GM20000 (cell line): ENCODE measurements at regions not wholly inside any gene's neighbourhood (a gene's known extent, or its start where the extent isn't known, plus 50 kb on each side); places are given as distances from the start of the nearest gene placed in this dataset.

Experiments used
- DNase-seq: peaks from one replicate; pipeline ENCODE4 v3.0.0; 2012; ENCODE audit warnings: low spot score
- TF ChIP-seq, protein P1 (sequence below): IDR thresholded peaks from 2 replicates; pipeline ENCODE4 v1.5.1; 2012; ENCODE audit warnings: mild to moderate bottlenecking, control low read depth; ENCODE audit errors: extremely low read depth, missing control alignments

DNA sequence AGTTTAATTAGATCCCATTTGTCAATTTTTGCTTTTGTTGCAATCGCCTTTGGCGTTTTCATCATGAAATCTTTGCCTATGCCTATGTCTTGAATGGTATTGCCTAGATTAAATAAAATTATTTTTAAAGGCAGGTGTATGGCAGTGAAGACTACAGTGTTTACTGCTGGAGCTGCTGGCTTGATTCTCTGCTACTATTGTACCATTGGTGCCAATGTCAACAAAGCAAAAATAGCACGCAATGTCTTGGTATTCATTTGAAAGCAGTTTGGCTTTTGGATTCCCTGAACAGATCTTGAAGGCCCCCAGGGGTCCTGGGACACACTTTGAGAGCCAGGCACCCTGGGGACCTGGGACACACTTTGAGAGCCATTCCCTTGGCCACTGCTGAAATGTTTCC, 125.4 kb upstream of the ACKR3 start:
- no peak for DNase-seq
- TF ChIP-seq, protein P1, sequence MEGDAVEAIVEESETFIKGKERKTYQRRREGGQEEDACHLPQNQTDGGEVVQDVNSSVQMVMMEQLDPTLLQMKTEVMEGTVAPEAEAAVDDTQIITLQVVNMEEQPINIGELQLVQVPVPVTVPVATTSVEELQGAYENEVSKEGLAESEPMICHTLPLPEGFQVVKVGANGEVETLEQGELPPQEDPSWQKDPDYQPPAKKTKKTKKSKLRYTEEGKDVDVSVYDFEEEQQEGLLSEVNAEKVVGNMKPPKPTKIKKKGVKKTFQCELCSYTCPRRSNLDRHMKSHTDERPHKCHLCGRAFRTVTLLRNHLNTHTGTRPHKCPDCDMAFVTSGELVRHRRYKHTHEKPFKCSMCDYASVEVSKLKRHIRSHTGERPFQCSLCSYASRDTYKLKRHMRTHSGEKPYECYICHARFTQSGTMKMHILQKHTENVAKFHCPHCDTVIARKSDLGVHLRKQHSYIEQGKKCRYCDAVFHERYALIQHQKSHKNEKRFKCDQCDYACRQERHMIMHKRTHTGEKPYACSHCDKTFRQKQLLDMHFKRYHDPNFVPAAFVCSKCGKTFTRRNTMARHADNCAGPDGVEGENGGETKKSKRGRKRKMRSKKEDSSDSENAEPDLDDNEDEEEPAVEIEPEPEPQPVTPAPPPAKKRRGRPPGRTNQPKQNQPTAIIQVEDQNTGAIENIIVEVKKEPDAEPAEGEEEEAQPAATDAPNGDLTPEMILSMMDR: no peak

DNA sequence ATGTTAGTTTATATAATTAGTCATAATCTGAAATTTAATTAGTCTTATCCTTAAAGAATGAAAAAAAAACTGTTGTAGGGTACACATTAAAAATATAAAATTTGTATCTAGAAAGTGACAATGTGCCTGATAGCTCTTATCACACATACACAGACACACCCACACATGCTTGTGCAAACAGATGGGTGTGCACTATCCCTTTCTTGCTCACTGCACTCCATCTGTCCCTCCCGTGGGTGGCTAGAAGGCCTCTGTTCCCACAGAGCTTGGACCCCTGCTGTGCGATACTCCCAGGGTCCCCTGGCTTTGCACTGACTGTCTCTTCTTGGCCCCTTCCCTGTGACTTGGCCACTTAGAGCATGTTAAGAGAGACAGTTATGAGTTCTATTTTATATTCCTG, 123.9 kb upstream of the ACKR3 start:
- TF ChIP-seq, protein P1: no peak
- no peak for DNase-seq

GRCh38 chr2:236446521-236446920, 123.1 kb upstream of the ACKR3 start:
- DNase-seq: no peak
- TF ChIP-seq, protein P1: no peak

GRCh38 chr2:236449167-236449761, 120.4 kb upstream of the ACKR3 start:
- TF ChIP-seq, protein P1: no peak

GRCh38 chr2:236452238-236452637, 117.4 kb upstream of the ACKR3 start:
- DNase-seq: no peak
- TF ChIP-seq, protein P1: no peak

More at GRCh38 chr2:236449167-236449761, 120.4 kb upstream of the ACKR3 start:
- no peak for DNase-seq

- DNase-seq: no peak
- TF ChIP-seq, protein P1: no peak
These were observed 115.5 kb upstream of the ACKR3 start for GRCh38 chr2:236454076-236454475.

DNA sequence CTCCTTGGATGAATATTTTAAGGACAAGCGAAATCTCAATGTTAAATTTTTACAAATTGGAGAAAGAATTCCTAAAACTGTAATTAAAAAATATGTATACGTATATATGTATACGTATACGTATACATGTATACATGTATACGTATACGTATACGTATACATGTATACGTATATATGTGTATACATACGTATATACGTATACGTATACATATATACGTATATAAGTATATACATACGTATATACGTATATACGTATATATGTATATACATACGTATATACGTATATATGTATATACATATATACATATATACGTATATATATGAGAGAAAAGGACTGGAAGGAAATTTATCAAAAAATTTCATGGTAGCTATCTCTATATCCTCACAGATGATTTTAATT, 110.2 kb upstream of the ACKR3 start:
- TF ChIP-seq, protein P1: no peak

More for the DNA sequence above, 110.2 kb upstream of the ACKR3 start:
- DNase-seq: no peak
